Right cardiac atrium (tissue), 5 donors: ENCODE measurements at regions not wholly inside any gene's neighbourhood (a gene's known extent, or its start where the extent isn't known, plus 50 kb on each side); places are given as distances from the start of the nearest gene placed in this dataset.

Experiments
- ATAC-seq, 2 donors: fragments of 200-7000 bp; cut with Tn5 transposase; one replicate each; pipeline versions ENCODE4 v1.8.0 to v1.9.1; 2020; ENCODE audit warnings: moderate library complexity in 2 of 2, mild to moderate bottlenecking in 1 of 2
- DNase-seq, 3 donors: peaks; one replicate each; pipeline ENCODE4 v3.0.0-alpha.2; 2020
- H3K27ac ChIP-seq: one replicate; pipeline ENCODE4 v1.5.1; 2013; ENCODE audit warnings: mild to moderate bottlenecking, low read length, control low read depth, moderate library complexity
- H3K27me3 ChIP-seq: one replicate; pipeline ENCODE4 v1.6.1; 2013; ENCODE audit not compliant: control insufficient read depth, insufficient read depth
- H3K4me1 ChIP-seq: one replicate; pipeline ENCODE4 v1.6.1; 2013; ENCODE audit warnings: low read length; ENCODE audit not compliant: control insufficient read depth, insufficient read depth
- H3K4me3 ChIP-seq: one replicate; pipeline ENCODE4 v1.5.1; 2013; ENCODE audit warnings: low read length, control low read depth
- H3K9me3 ChIP-seq: one replicate; pipeline ENCODE4 v1.6.1; 2013; ENCODE audit warnings: low read length; ENCODE audit not compliant: control insufficient read depth
- WGBS: extraction: QIAGEN DNeasy Blood & Tissue Kit; methylation state at CpG from one replicate; pipeline ENCODE4 v1.1.7; 2013; 5-methylcytosine and 5-hydroxymethylcytosine counted together
- intact Hi-C, 4 donors: fragments of 100-400 bp; cut with DNase I; formaldehyde crosslinking; loops; one replicate each; pipeline versions ENCODE4 v1.11.0 to v1.14.0; 2022 to 2023
- donor health status: healthy with polysubstance abuse.
- donor health status: DM: no; HTN: yes; CAD: no.
- donor health status: DM: no; HTN: no; CAD: no.
- donor health status: DM: no; HTN: yes; CAD: no; lungs with severe emphysema.
- donor health status: DM: yes; HTN: yes; CAD: no.

DNA sequence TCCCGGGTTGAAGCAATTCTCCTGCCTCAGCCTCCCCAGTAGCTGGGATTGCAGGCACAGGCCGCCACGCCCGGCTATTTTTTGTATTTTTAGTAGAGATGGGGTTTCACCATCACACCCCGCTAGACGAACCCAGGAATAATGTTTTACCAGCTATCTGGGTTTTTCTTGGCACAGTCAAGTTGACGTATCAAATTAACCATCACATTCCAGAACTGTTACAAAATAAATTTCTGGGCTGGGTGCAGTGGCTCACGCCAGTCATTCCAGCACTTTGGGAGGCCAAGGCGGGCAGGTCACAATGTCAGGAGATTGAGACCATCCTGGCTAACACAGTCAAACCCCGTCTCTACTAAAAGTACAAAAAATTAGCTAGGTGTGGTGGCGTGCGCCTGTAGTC, 501.2 kb downstream of the SHISA9 start:
- WGBS, result 77% methylated on average over 12 of the region's 12 CpGs
- no peaks in the 10 kb centered on the region for H3K4me1 ChIP-seq
- DNase-seq, result no peak
- H3K9me3 ChIP-seq, result no peaks in the 10 kb centered on the region
- no peak overlapping the region for H3K27ac ChIP-seq
- H3K27me3 ChIP-seq, result no peaks in the 10 kb centered on the region
- intact Hi-C loops, result no loop called here
- no peak overlapping the region for H3K4me3 ChIP-seq
- no peak for ATAC-seq

- no peaks in the 10 kb centered on the region for H3K4me1 ChIP-seq
- DNase-seq, result no peak
- intact Hi-C loops, result no loop called here
These were observed 501.9 kb downstream of the SHISA9 start for GRCh38 chr16:13403326-13403725.

GRCh38 chr16:13414154-13414553, 505.8 kb upstream of the ERCC4 start:
- Histone ChIP-seq H3K4me1 (no peaks in the 10 kb centered on the region), H3K27ac (no peak overlapping the region), H3K4me3 (no peak overlapping the region), H3K27me3 (no peaks in the 10 kb centered on the region), H3K9me3 (no peaks in the 10 kb centered on the region)
- intact Hi-C loops, result no loop called here
- DNase-seq (no peak), ATAC-seq (no peak)

More at GRCh38 chr16:13403326-13403725, 501.9 kb downstream of the SHISA9 start:
- Histone ChIP-seq H3K27ac (no peak overlapping the region), H3K4me3 (no peak overlapping the region), H3K27me3 (no peaks in the 10 kb centered on the region), H3K9me3 (no peaks in the 10 kb centered on the region)
- ATAC-seq, result no peak

GRCh38 chr16:13419589-13419988, 500.4 kb upstream of the ERCC4 start:
- DNase-seq (no peak), ATAC-seq (no peak)
- H3K9me3 ChIP-seq, result peaks cover 2% of the 10 kb centered on the region
- WGBS, result 86% methylated on average over 2 of the region's 2 CpGs
- H3K4me3 ChIP-seq, result no peak overlapping the region
- intact Hi-C loops, result no loop called here
- H3K27me3 ChIP-seq, result no peaks in the 10 kb centered on the region
- H3K27ac ChIP-seq, result no peak overlapping the region
- no peaks in the 10 kb centered on the region for H3K4me1 ChIP-seq

GRCh38 chr16:13421726-13422125, 498.2 kb upstream of the ERCC4 start:
- WGBS, result 40% methylated on average over 3 of the region's 3 CpGs
- ATAC-seq, result no peak
- H3K9me3 ChIP-seq, result peaks cover 2% of the 10 kb centered on the region
- H3K4me3 ChIP-seq, result no peak overlapping the region
- no peak overlapping the region for H3K27ac ChIP-seq
- DNase-seq, result no peak
- H3K4me1 ChIP-seq, result no peaks in the 10 kb centered on the region
- H3K27me3 ChIP-seq, result no peaks in the 10 kb centered on the region
- intact Hi-C loops, result no loop called here

- no peaks in the 10 kb centered on the region for H3K4me1 ChIP-seq
- ATAC-seq (no peak), DNase-seq (no peak)
- peaks cover 2% of the 10 kb centered on the region for H3K9me3 ChIP-seq
- intact Hi-C loops, result no loop called here
- no peak overlapping the region for H3K4me3 ChIP-seq
- 47% methylated on average over 5 of the region's 5 CpGs for whole genome bisulfite sequencing
- H3K27me3 ChIP-seq, result no peaks in the 10 kb centered on the region
- no peak overlapping the region for H3K27ac ChIP-seq
These were observed 494.1 kb upstream of the ERCC4 start for GRCh38 chr16:13425836-13426235.

DNA sequence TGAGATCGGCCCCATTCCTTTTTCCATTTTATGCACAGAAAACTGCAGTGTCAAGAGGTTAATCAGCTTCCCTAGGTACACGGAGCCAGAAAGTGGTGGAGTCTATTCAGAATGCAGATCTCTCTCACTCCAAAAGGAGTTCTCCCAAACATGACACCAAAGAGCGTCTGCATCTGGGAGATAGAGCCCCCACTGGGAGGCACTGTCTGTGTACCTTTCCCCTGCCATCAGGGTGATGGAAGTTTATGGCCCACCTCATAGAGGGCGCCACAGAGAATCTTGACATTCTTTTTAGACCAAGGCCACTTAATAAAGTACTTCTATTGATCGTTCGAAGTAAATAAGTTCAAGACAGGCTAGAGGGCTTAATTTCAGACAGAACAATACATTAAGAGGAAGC, 493.7 kb upstream of the ERCC4 start:
- DNase-seq, result no peak
- Histone ChIP-seq H3K27me3 (no peaks in the 10 kb centered on the region), H3K27ac (no peak overlapping the region), H3K9me3 (peaks cover 2% of the 10 kb centered on the region), H3K4me1 (no peaks in the 10 kb centered on the region), H3K4me3 (no peak overlapping the region)
- WGBS, result 55% methylated on average over 6 of the region's 6 CpGs
- intact Hi-C loops, result no loop called here
- no peak for ATAC-seq

DNA sequence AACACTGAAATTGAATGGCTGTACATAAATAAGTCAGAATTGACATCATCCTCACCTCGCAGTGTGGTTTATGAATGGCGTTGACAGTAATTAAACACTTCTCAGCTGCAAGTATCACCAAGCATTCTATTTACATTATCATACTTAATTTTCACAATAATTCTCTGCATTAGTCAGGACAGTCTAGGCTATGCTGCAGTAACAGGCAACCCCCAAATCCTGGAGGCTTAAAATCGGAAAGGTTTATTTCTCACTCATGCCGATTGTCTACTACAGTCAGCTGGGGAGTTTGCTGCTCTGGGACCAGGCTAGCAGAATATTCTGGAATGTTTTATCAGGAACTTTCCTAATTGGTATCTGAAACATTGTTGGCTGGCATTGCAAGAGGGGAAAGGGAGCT, 493.2 kb upstream of the ERCC4 start:
- ATAC-seq, result no peak

GRCh38 chr16:13427943-13428342, 492.0 kb upstream of the ERCC4 start:
- intact Hi-C loops, result no loop called here
- H3K4me1 ChIP-seq, result no peaks in the 10 kb centered on the region
- DNase-seq (no peak), ATAC-seq (no peak)
- H3K27ac ChIP-seq, result no peak overlapping the region
- H3K27me3 ChIP-seq, result no peaks in the 10 kb centered on the region
- H3K9me3 ChIP-seq, result peaks cover 2% of the 10 kb centered on the region
- H3K4me3 ChIP-seq, result no peak overlapping the region
- WGBS, result 71% methylated on average over 3 of the region's 3 CpGs

More for the DNA sequence above, 493.2 kb upstream of the ERCC4 start:
- 90% methylated on average over 4 of the region's 4 CpGs for WGBS
- Histone ChIP-seq H3K4me1 (no peaks in the 10 kb centered on the region), H3K27ac (no peak overlapping the region), H3K27me3 (no peaks in the 10 kb centered on the region), H3K9me3 (peaks cover 2% of the 10 kb centered on the region), H3K4me3 (no peak overlapping the region)
- intact Hi-C loops, result no loop called here
- no peak for DNase-seq

DNA sequence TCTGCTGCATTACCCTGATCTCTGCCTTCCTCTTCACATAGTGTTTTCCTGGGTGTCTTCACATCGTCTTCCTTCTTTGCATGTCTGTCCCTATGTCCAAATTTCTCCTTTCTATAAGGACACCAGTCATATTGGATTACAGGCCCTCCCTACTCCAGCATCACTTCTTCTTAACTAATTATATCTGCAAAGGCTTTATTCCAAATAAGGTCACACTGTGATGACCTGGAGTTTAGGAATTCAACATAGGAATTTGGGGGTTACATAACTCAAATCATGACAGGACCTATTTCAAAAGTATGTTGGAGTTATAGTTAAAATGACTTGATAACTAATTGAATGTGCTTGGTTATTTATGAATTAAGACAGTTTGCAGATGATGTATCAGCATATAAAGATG, 490.5 kb upstream of the ERCC4 start:
- 73% methylated on average over 1 of the region's 1 CpG for WGBS
- H3K27me3 ChIP-seq, result no peaks in the 10 kb centered on the region
- H3K4me3 ChIP-seq, result no peak overlapping the region
- ATAC-seq, result no peak
- no peaks in the 10 kb centered on the region for H3K4me1 ChIP-seq
- no peak overlapping the region for H3K27ac ChIP-seq
- H3K9me3 ChIP-seq, result no peaks in the 10 kb centered on the region
- intact Hi-C loops, result no loop called here
- no peak for DNase-seq

DNA sequence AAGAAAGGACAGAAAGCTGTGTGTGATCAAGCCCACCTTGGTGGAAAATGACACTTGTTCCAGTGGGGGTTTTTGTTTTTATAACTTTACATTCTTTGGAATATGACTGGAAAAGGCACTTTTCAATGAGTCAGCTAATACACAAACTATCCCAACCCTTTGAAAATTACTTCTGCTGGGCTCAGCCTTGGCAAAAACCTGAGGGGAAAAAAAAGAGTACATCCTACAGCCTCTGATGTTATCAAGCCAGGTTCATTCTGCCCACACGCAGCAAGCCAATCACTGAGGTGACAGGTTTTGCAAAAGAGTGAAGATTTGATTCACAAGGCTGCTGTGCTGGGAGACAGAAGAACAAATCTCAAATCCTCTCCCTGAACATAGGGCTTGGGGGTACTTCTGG, 484.5 kb upstream of the ERCC4 start:
- Histone ChIP-seq H3K27ac (no peak overlapping the region), H3K4me1 (no peaks in the 10 kb centered on the region), H3K9me3 (no peaks in the 10 kb centered on the region), H3K27me3 (no peaks in the 10 kb centered on the region), H3K4me3 (no peak overlapping the region)
- 62% methylated on average over 1 of the region's 1 CpG for WGBS
- DNase-seq (no peak), ATAC-seq (no peak)
- intact Hi-C loops, result no loop called here

- Histone ChIP-seq H3K27me3 (no peaks in the 10 kb centered on the region), H3K9me3 (no peaks in the 10 kb centered on the region), H3K4me3 (no peak overlapping the region), H3K4me1 (no peaks in the 10 kb centered on the region), H3K27ac (no peak overlapping the region)
- ATAC-seq, result no peak
- intact Hi-C loops, result no loop called here
- no peak for DNase-seq
- 85% methylated on average over 3 of the region's 3 CpGs for WGBS
These were observed 484.0 kb upstream of the ERCC4 start for GRCh38 chr16:13435873-13436474.
